Sigmoid colon (tissue), 6 donors: ENCODE measurements at regions not wholly inside any gene's neighbourhood (a gene's known extent, or its start where the extent isn't known, plus 50 kb on each side); places are given as distances from the start of the nearest gene placed in this dataset.

Experiments used
- DNase-seq: peaks from one replicate; pipeline ENCODE4 v3.0.0-alpha.2; 2019
- H3K27ac ChIP-seq, 4 donors: fragments of 200-600 bp; sonication (generic); one replicate each; pipeline ENCODE4 v1.5.1; 2016 to 2019; ENCODE audit warnings: mild to moderate bottlenecking in 1 of 4
- H3K27me3 ChIP-seq, 3 donors: fragments of 200-600 bp; sonication (generic); one replicate each; pipeline ENCODE4 v1.5.1; 2019; ENCODE audit warnings: mild to moderate bottlenecking in 1 of 3
- H3K36me3 ChIP-seq, 4 donors: fragments of 200-600 bp; sonication (generic); one replicate each; pipeline ENCODE4 v1.5.1; 2016 to 2019
- H3K4me1 ChIP-seq, 4 donors: fragments of 200-600 bp; sonication (generic); one replicate each; pipeline ENCODE4 v1.5.1; 2017 to 2019
- H3K4me3 ChIP-seq, 4 donors: fragments of 200-600 bp; sonication (generic); one replicate each; pipeline ENCODE4 v1.5.1; 2017 to 2019; ENCODE audit warnings: mild to moderate bottlenecking in 2 of 4, moderate library complexity in 1 of 4
- H3K9me3 ChIP-seq, 4 donors: fragments of 200-600 bp in 3 of 4; sonication (generic) in 3 of 4; one replicate each; pipeline versions ENCODE4 v1.5.1 to v1.6.1; 2013 to 2019
- CTCF ChIP-seq, 4 experiments: fragments of 450-650 bp in 3 of 4; fragments of 200-600 bp in 1 of 4; IDR thresholded peaks; one replicate each; pipeline ENCODE4 v1.5.1; 2016 to 2019; ENCODE audit warnings: antibody characterized with exemption in 4 of 4, mild to moderate bottlenecking in 3 of 4, moderate library complexity in 2 of 4
- EP300 ChIP-seq, 4 donors: sonication (generic); formaldehyde crosslinking; IDR thresholded peaks; one replicate each; pipeline ENCODE4 v1.6.1; 2017; ENCODE audit warnings: antibody characterized with exemption in 4 of 4
- POLR2A ChIP-seq, 2 donors: fragments of 450-650 bp; IDR thresholded peaks; one replicate each; pipeline ENCODE4 v1.6.1; 2016; ENCODE audit warnings: antibody characterized with exemption in 2 of 2, mild to moderate bottlenecking in 2 of 2, moderate library complexity in 2 of 2
- POLR2AphosphoS5 ChIP-seq, 4 donors: sonication (generic); formaldehyde crosslinking; IDR thresholded peaks; one replicate each; pipeline ENCODE4 v1.6.1; 2017; ENCODE audit warnings: antibody characterized with exemption in 4 of 4
- WGBS, 2 donors: extraction: QIAGEN DNeasy Blood & Tissue Kit; methylation state at CpG; one replicate each; pipeline ENCODE4 v1.1.7; 2013; 5-methylcytosine and 5-hydroxymethylcytosine counted together
- intact Hi-C: fragments of 100-400 bp; cut with DNase I; formaldehyde crosslinking; loops from one replicate; pipeline ENCODE4 v1.15.1; 2023
- donor health status: healthy with polysubstance abuse.
- donor health status: healthy.

GRCh38 chr11:112529071-112529470 is 268.4 kb upstream of the PLET1 start:
- 82 to 85% methylated on average over 4 of the region's 4 CpGs for WGBS, 2 donors
- Histone ChIP-seq H3K4me1 (peaks cover 0 to 19% (median 15%) of the 10 kb centered on the region in 4 donors), H3K4me3 (no peak overlapping the region), H3K9me3 (no peaks in the 10 kb centered on the region), H3K27ac (no peak overlapping the region), H3K27me3 (no peaks in the 10 kb centered on the region), H3K36me3 (no peaks in the 10 kb centered on the region)
- no peak for DNase-seq
- no peak for TF ChIP-seq EP300 (IDR thresholded peaks at IDR 0.05)
- TF ChIP-seq POLR2A (IDR thresholded peaks at IDR 0.05): no peak
- no peak for TF ChIP-seq CTCF (IDR thresholded peaks at IDR 0.05)
- TF ChIP-seq POLR2AphosphoS5 (IDR thresholded peaks at IDR 0.05): no peak
- intact Hi-C loops: no loop called here

- no peak for DNase-seq
- Histone ChIP-seq H3K27ac (no peak overlapping the region), H3K4me1 (no peaks in the 10 kb centered on the region), H3K27me3 (no peaks in the 10 kb centered on the region), H3K9me3 (no peaks in the 10 kb centered on the region), H3K4me3 (no peak overlapping the region), H3K36me3 (no peaks in the 10 kb centered on the region)
- no peak for TF ChIP-seq POLR2AphosphoS5 (IDR thresholded peaks at IDR 0.05)
- no peak for TF ChIP-seq CTCF (IDR thresholded peaks at IDR 0.05)
- no peak for TF ChIP-seq EP300 (IDR thresholded peaks at IDR 0.05)
- no peak for TF ChIP-seq POLR2A (IDR thresholded peaks at IDR 0.05)
- 77% methylated on average over 1 of the region's 1 CpG for WGBS, 2 donors
- intact Hi-C loops: no loop called here
These were observed 271.8 kb upstream of the PLET1 start for GRCh38 chr11:112532506-112532905.

- Histone ChIP-seq H3K4me1 (no peaks in the 10 kb centered on the region), H3K9me3 (no peaks in the 10 kb centered on the region), H3K27ac (no peak overlapping the region), H3K27me3 (no peaks in the 10 kb centered on the region), H3K4me3 (no peak overlapping the region), H3K36me3 (no peaks in the 10 kb centered on the region)
- intact Hi-C loops: no loop called here
- TF ChIP-seq EP300 (IDR thresholded peaks at IDR 0.05) (no peak), POLR2AphosphoS5 (IDR thresholded peaks at IDR 0.05) (no peak), CTCF (IDR thresholded peaks at IDR 0.05) (no peak), POLR2A (IDR thresholded peaks at IDR 0.05) (no peak)
- no peak for DNase-seq
These were observed 273.0 kb upstream of the PLET1 start for GRCh38 chr11:112533682-112534081.

GRCh38 chr11:112534208-112534607 is 273.5 kb upstream of the PLET1 start:
- 91 to 92% methylated on average over 2 of the region's 2 CpGs for WGBS, 2 donors
- Histone ChIP-seq H3K36me3 (no peaks in the 10 kb centered on the region), H3K4me1 (peaks cover 0 to 5% (median 0%) of the 10 kb centered on the region in 4 donors), H3K27me3 (no peaks in the 10 kb centered on the region), H3K4me3 (no peak overlapping the region), H3K9me3 (no peaks in the 10 kb centered on the region), H3K27ac (no peak overlapping the region)
- TF ChIP-seq POLR2AphosphoS5 (IDR thresholded peaks at IDR 0.05) (no peak), POLR2A (IDR thresholded peaks at IDR 0.05) (no peak), EP300 (IDR thresholded peaks at IDR 0.05) (no peak)
- no peak for DNase-seq
- intact Hi-C loops: no loop called here

GRCh38 chr11:112537026-112537425 is 276.4 kb upstream of the PLET1 start:
- H3K27ac ChIP-seq: no peak overlapping the region
- no peaks in the 10 kb centered on the region for H3K9me3 ChIP-seq
- no peaks in the 10 kb centered on the region for H3K27me3 ChIP-seq
- peaks cover 0 to 5% (median 0%) of the 10 kb centered on the region in 4 donors for H3K4me1 ChIP-seq
- intact Hi-C loops: no loop called here
- no peak for DNase-seq
- H3K36me3 ChIP-seq: no peaks in the 10 kb centered on the region
- WGBS, 2 donors: 56 to 64% methylated on average over 1 of the region's 1 CpG
- no peak overlapping the region for H3K4me3 ChIP-seq
- TF ChIP-seq POLR2A (IDR thresholded peaks at IDR 0.05) (no peak), CTCF (IDR thresholded peaks at IDR 0.05) (no peak), POLR2AphosphoS5 (IDR thresholded peaks at IDR 0.05) (no peak), EP300 (IDR thresholded peaks at IDR 0.05) (no peak)
